HG02798 (cell line): ENCODE measurements at regions not wholly inside any gene's neighbourhood (a gene's known extent, or its start where the extent isn't known, plus 50 kb on each side); places are given as distances from the start of the nearest gene placed in this dataset.

Source experiments
- ATAC-seq: cut with Tn5 transposase; IDR thresholded peaks from one replicate; pipeline ENCODE4 v1.9.1; 2021; ENCODE audit warnings: mild to moderate bottlenecking; ENCODE audit not compliant: unreplicated experiment, poor library complexity

- no peak for ATAC-seq
These were observed 154.1 kb upstream of the PELI2 start for GRCh38 chr14:55964091-55964490.

- ATAC-seq: no peak
These were observed 153.4 kb upstream of the PELI2 start for GRCh38 chr14:55964821-55965220.

GRCh38 chr14:55965851-55966250, 152.4 kb upstream of the PELI2 start:
- ATAC-seq: no peak

GRCh38 chr14:55968741-55969140, 149.5 kb upstream of the PELI2 start:
- no peak for ATAC-seq

- no peak for ATAC-seq
These were observed 144.9 kb upstream of the PELI2 start for GRCh38 chr14:55973285-55973800.

- ATAC-seq: no peak
These were observed 144.1 kb upstream of the PELI2 start for GRCh38 chr14:55973911-55974630.

GRCh38 chr14:55975281-55975910, 142.8 kb upstream of the PELI2 start:
- ATAC-seq: no peak

- no peak for ATAC-seq
These were observed 142.0 kb upstream of the PELI2 start for GRCh38 chr14:55976219-55976618.

- no peak for ATAC-seq
These were observed 141.6 kb upstream of the PELI2 start for GRCh38 chr14:55976655-55977054.

- no peak for ATAC-seq
These were observed 140.6 kb upstream of the PELI2 start for GRCh38 chr14:55977392-55978150.

- ATAC-seq: no peak
These were observed 139.1 kb upstream of the PELI2 start for GRCh38 chr14:55979096-55979495.

GRCh38 chr14:55979781-55980180, 138.4 kb upstream of the PELI2 start:
- no peak for ATAC-seq

GRCh38 chr14:55980970-55981369, 137.2 kb upstream of the PELI2 start:
- ATAC-seq: no peak

GRCh38 chr14:55986069-55986468, 132.1 kb upstream of the PELI2 start:
- no peak for ATAC-seq

GRCh38 chr14:56000846-56001245, 117.4 kb upstream of the PELI2 start:
- no peak for ATAC-seq

GRCh38 chr14:56002342-56002741, 115.9 kb upstream of the PELI2 start:
- no peak for ATAC-seq

GRCh38 chr14:56002876-56003625, 115.2 kb upstream of the PELI2 start:
- ATAC-seq: peak; percentile 61

GRCh38 chr14:56004323-56004722, 113.9 kb upstream of the PELI2 start:
- no peak for ATAC-seq

GRCh38 chr14:56004786-56005185, 113.4 kb upstream of the PELI2 start:
- peak; percentile 90 for ATAC-seq
